ENCODE measurements at regions not wholly inside any gene's neighbourhood (a gene's known extent, or its start where the extent isn't known, plus 50 kb on each side); places are given as distances from the start of the nearest gene placed in this dataset.

DNA sequence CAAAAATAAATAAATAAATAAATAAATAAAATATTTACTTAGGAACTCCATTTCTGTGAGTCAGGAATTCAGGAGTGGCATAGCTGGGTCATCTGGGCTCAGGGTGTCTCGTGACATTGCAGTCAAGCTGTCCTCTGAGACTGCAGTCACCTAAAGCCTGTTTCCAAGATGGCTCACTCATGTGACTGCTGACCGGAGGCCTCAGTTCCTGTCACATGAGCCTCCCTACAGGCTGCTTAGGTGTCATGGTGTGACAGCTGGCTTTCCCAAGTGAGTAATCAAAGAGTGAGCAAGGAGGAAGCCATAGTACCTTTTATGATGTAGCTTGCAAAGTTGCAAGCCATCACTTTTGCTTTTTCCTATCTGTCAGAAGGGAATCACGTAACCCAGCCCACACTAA lies 128.6 kb upstream of the KCTD7 start:
- TF ChIP-seq, protein P1, sequence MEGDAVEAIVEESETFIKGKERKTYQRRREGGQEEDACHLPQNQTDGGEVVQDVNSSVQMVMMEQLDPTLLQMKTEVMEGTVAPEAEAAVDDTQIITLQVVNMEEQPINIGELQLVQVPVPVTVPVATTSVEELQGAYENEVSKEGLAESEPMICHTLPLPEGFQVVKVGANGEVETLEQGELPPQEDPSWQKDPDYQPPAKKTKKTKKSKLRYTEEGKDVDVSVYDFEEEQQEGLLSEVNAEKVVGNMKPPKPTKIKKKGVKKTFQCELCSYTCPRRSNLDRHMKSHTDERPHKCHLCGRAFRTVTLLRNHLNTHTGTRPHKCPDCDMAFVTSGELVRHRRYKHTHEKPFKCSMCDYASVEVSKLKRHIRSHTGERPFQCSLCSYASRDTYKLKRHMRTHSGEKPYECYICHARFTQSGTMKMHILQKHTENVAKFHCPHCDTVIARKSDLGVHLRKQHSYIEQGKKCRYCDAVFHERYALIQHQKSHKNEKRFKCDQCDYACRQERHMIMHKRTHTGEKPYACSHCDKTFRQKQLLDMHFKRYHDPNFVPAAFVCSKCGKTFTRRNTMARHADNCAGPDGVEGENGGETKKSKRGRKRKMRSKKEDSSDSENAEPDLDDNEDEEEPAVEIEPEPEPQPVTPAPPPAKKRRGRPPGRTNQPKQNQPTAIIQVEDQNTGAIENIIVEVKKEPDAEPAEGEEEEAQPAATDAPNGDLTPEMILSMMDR (IDR thresholded peaks at IDR 0.05), result no peak
- TF ChIP-seq POLR2AphosphoS5 (IDR thresholded peaks at IDR 0.05), result no peak
- no peak for TF ChIP-seq EP300 (IDR thresholded peaks at IDR 0.05)

All from upper lobe of left lung (tissue), 4 donors.